Progenitor cell of endocrine pancreas (in vitro differentiated cells): ENCODE measurements at regions not wholly inside any gene's neighbourhood (a gene's known extent, or its start where the extent isn't known, plus 50 kb on each side); places are given as distances from the start of the nearest gene placed in this dataset.
"Not testable (repeated sequence)": the region's sequence is repeated elsewhere in the genome, so short reads cannot be mapped to it uniquely, and the experiment has no call there.

Experiments
- DNase-seq: peaks from one replicate; pipeline ENCODE4 v3.0.0; 2021; ENCODE audit warnings: low spot score; ENCODE audit not compliant: unreplicated experiment
- H3K27ac Mint-ChIP-seq: 2 replicates; pipeline ENCODE4 v1.8.0; 2021; ENCODE audit warnings: mild to moderate bottlenecking, moderate library complexity, mixed read lengths
- H3K27me3 Mint-ChIP-seq: 2 replicates; pipeline ENCODE4 v1.8.0; 2021; ENCODE audit warnings: mixed read lengths
- H3K36me3 Mint-ChIP-seq: 2 replicates; pipeline ENCODE4 v1.8.0; 2022; ENCODE audit warnings: mixed read lengths; ENCODE audit not compliant: insufficient read depth
- H3K4me1 Mint-ChIP-seq: 2 replicates; pipeline ENCODE4 v1.8.0; 2021; ENCODE audit warnings: low read depth, mixed read lengths
- H3K4me3 Mint-ChIP-seq: 2 replicates; pipeline ENCODE4 v1.8.0; 2021; ENCODE audit warnings: low read depth, mild to moderate bottlenecking, moderate library complexity, mixed read lengths
- H3K9me3 Mint-ChIP-seq: 2 replicates; pipeline ENCODE4 v1.8.0; 2021; ENCODE audit warnings: low read depth, mixed read lengths
- CTCF ChIP-seq: fragments of 200-600 bp; sonication (generic); IDR thresholded peaks from one replicate; pipeline ENCODE4 v1.5.0; 2021; ENCODE audit warnings: antibody characterized with exemption, mild to moderate bottlenecking; ENCODE audit not compliant: unreplicated experiment

GRCh38 chr4:27966664-27967063, 1106.0 kb downstream of the STIM2 start:
- TF ChIP-seq CTCF, result no peak
- DNase-seq, result no peak
- H3K27me3 Mint-ChIP-seq, result no peaks in the 10 kb centered on the region
- no peak overlapping the region for H3K27ac Mint-ChIP-seq
- H3K4me1 Mint-ChIP-seq, result no peaks in the 10 kb centered on the region
- H3K36me3 Mint-ChIP-seq, result no peaks in the 10 kb centered on the region
- no peaks in the 10 kb centered on the region for H3K9me3 Mint-ChIP-seq
- no peak overlapping the region for H3K4me3 Mint-ChIP-seq

DNA sequence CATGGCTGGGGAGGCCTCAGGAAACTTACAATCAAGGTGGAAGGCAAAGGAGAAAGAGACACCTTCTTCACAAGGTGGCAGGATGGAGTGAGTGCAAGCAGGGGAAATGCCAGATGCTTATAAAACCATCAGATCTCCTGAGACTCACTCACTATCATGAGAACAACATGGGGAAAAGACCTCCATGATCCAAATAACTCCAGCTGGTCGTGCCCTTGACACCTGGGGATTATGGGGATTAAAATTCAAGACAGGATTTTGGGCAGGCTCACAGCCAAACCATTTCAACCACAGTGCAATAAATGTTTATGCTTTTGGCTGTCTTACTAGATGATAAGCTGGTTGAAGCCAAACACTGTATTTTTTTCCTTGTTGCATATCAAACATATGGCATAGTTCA, 1112.4 kb downstream of the STIM2 start:
- no peak for TF ChIP-seq CTCF
- Mint-ChIP-seq H3K36me3 (no peaks in the 10 kb centered on the region), H3K4me3 (no peak overlapping the region), H3K9me3 (no peaks in the 10 kb centered on the region), H3K4me1 (no peaks in the 10 kb centered on the region), H3K27me3 (no peaks in the 10 kb centered on the region), H3K27ac (no peak overlapping the region)
- no peak for DNase-seq

GRCh38 chr4:27973700-27974099, 1113.1 kb downstream of the STIM2 start:
- no peak for TF ChIP-seq CTCF
- Mint-ChIP-seq H3K9me3 (no peaks in the 10 kb centered on the region), H3K27me3 (no peaks in the 10 kb centered on the region), H3K36me3 (no peaks in the 10 kb centered on the region), H3K27ac (no peak overlapping the region), H3K4me3 (no peak overlapping the region), H3K4me1 (no peaks in the 10 kb centered on the region)
- DNase-seq, result no peak

DNA sequence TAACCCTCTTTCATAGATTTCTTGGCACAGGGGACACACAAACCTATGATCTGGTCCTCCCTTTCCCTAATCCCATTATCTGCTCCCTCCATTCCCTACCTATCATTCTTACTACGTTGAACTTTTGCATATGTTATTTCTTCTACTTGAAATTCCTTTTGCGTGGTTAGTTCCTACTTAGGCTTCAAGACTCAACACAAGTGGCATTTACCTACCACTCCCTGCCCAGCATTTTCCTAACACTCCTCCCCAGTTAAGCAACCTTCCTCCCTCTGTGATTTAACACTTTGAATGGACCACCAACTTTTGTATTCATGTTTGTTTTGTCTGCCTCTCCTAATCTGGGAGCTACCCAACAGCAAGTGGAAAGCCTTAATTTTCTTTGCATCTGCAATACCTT, 1113.7 kb downstream of the STIM2 start:
- no peak for DNase-seq
- H3K4me1 Mint-ChIP-seq, result no peaks in the 10 kb centered on the region
- H3K27me3 Mint-ChIP-seq, result no peaks in the 10 kb centered on the region
- no peak overlapping the region for H3K27ac Mint-ChIP-seq
- no peak overlapping the region for H3K4me3 Mint-ChIP-seq
- TF ChIP-seq CTCF, result no peak
- no peaks in the 10 kb centered on the region for H3K36me3 Mint-ChIP-seq
- peaks cover 5% of the 10 kb centered on the region for H3K9me3 Mint-ChIP-seq

GRCh38 chr4:27974881-27975280, 1114.2 kb downstream of the STIM2 start:
- H3K27me3 Mint-ChIP-seq, H3K36me3 Mint-ChIP-seq, H3K9me3 Mint-ChIP-seq, H3K4me1 Mint-ChIP-seq, H3K27ac Mint-ChIP-seq, H3K4me3 Mint-ChIP-seq, DNase-seq: not testable (repeated sequence)

- H3K27me3 Mint-ChIP-seq, H3K36me3 Mint-ChIP-seq, DNase-seq, H3K4me1 Mint-ChIP-seq, H3K4me3 Mint-ChIP-seq, H3K27ac Mint-ChIP-seq, H3K9me3 Mint-ChIP-seq: not testable (repeated sequence)
These were observed 1117.9 kb downstream of the STIM2 start for GRCh38 chr4:27978427-27979109.
